Small intestine (tissue), 7 donors: ENCODE measurements at regions not wholly inside any gene's neighbourhood (a gene's known extent, or its start where the extent isn't known, plus 50 kb on each side); places are given as distances from the start of the nearest gene placed in this dataset.
"Not testable (repeated sequence)": the region's sequence is repeated elsewhere in the genome, so short reads cannot be mapped to it uniquely, and the experiment has no call there.

Source experiments
- DNase-seq, 2 donors: peaks; one replicate each; pipeline versions ENCODE4 v3.0.0 to v3.0.0-alpha.2; 2013
- FAIRE-seq: peaks from 2 replicates; lab custom pipeline; 2012; peaks lifted over from hg19 to GRCh38; lab: Jason Lieb, UNC
- H3K27ac ChIP-seq, 3 donors: one replicate each; pipeline ENCODE4 v1.5.1; 2013; ENCODE audit warnings: low read length in 2 of 3, mild to moderate bottlenecking in 2 of 3, control low read depth in 1 of 3, inconsistent platforms in 1 of 3, low read depth in 1 of 3, moderate library complexity in 1 of 3
- H3K27me3 ChIP-seq, 3 donors: one replicate each; pipeline ENCODE4 v1.6.1; 2013; ENCODE audit warnings: low read length in 3 of 3, inconsistent platforms in 1 of 3; ENCODE audit not compliant: control insufficient read depth in 3 of 3, insufficient read depth in 3 of 3
- H3K36me3 ChIP-seq, 3 donors: one replicate each; pipeline ENCODE4 v1.6.1; 2013; ENCODE audit warnings: low read length in 3 of 3, inconsistent platforms in 1 of 3, low read depth in 1 of 3, mild to moderate bottlenecking in 1 of 3, moderate library complexity in 1 of 3; ENCODE audit not compliant: control insufficient read depth in 3 of 3, insufficient read depth in 2 of 3
- H3K4me1 ChIP-seq, 3 donors: one replicate each; pipeline ENCODE4 v1.6.1; 2013; ENCODE audit warnings: low read length in 2 of 3, inconsistent platforms in 1 of 3, low read depth in 1 of 3, mild to moderate bottlenecking in 1 of 3, moderate library complexity in 1 of 3; ENCODE audit not compliant: control insufficient read depth in 3 of 3, insufficient read depth in 2 of 3
- H3K4me3 ChIP-seq, 3 donors: one replicate each; pipeline ENCODE4 v1.5.1; 2013; ENCODE audit warnings: low read length in 3 of 3, control low read depth in 1 of 3, inconsistent platforms in 1 of 3, low read depth in 1 of 3, mild to moderate bottlenecking in 1 of 3, moderate library complexity in 1 of 3
- H3K9me3 ChIP-seq, 2 donors: one replicate each; pipeline ENCODE4 v1.6.1; 2013; ENCODE audit warnings: low read depth in 1 of 2, low read length in 1 of 2; ENCODE audit not compliant: control insufficient read depth in 2 of 2, insufficient read depth in 1 of 2
- WGBS, 3 donors: extraction: QIAGEN DNeasy Blood & Tissue Kit; methylation state at CpG; one replicate each; pipeline ENCODE4 v1.1.7; 2013; 5-methylcytosine and 5-hydroxymethylcytosine counted together
- donor health status: healthy with polysubstance abuse.
- donor health status: control.
- donor health status: control.
- donor health status: Bipolar disorder and iron deficiency.
- donor health status: healthy.

GRCh38 chr15:70512772-70513362 lies 250.5 kb downstream of the UACA start:
- H3K9me3 ChIP-seq = peaks cover 0 to 14% of the 10 kb centered on the region in 2 donors
- WGBS, 3 donors = 79 to 84% (median 81%) methylated on average over 8 of the region's 8 CpGs
- no peak overlapping the region for H3K4me3 ChIP-seq
- peaks cover 0 to 5% (median 0%) of the 10 kb centered on the region in 3 donors for H3K4me1 ChIP-seq
- DNase-seq (peak in 1 of 2 donors; percentile 47), FAIRE-seq (no peak)
- no peak overlapping the region for H3K27ac ChIP-seq
- no peaks in the 10 kb centered on the region for H3K36me3 ChIP-seq
- no peaks in the 10 kb centered on the region for H3K27me3 ChIP-seq

DNA sequence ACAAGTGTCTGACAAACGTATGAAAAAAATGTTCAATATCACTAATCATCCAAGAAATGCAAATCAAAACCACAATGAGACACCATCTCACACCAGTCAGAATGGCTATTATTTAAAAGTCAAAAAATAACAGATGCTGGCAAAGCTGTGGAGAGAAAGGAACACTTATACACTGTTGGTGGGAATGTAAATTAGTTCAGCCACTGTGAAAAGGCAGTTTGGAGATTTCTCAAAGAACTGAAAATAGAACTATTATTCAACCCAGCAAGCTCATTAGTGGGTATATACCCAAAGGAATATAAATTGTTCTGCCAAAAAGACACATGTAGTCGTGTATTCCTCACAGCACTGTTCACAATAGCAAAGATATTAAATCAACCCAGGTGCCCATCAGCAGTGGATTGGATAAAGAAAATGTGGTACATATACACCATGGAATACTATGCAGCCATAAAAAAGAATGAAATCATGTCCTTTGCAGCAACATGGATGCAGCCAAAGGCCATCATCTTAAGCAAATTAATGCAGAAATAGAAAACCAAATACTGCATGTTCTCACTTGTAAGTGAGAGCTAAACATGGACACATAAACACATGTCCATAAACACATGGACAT lies 251.3 kb downstream of the UACA start:
- not testable (repeated sequence) for FAIRE-seq, H3K36me3 ChIP-seq, H3K4me3 ChIP-seq, H3K4me1 ChIP-seq, H3K27ac ChIP-seq, DNase-seq, H3K27me3 ChIP-seq
- H3K9me3 ChIP-seq = peaks cover 0 to 15% of the 10 kb centered on the region in 2 donors
- WGBS, 3 donors = 69 to 84% (median 75%) methylated on average over 2 of the region's 2 CpGs

GRCh38 chr15:70510433-70510832 lies 252.9 kb downstream of the UACA start:
- H3K4me1 ChIP-seq = peaks cover 0 to 5% (median 2%) of the 10 kb centered on the region in 3 donors
- DNase-seq (no peak), FAIRE-seq (no peak)
- H3K27me3 ChIP-seq = no peaks in the 10 kb centered on the region
- WGBS, 3 donors = 92 to 99% (median 98%) methylated on average over 2 of the region's 2 CpGs
- H3K36me3 ChIP-seq = no peaks in the 10 kb centered on the region
- H3K4me3 ChIP-seq = no peak overlapping the region
- peaks cover 0 to 19% of the 10 kb centered on the region in 2 donors for H3K9me3 ChIP-seq
- no peak overlapping the region for H3K27ac ChIP-seq

DNA sequence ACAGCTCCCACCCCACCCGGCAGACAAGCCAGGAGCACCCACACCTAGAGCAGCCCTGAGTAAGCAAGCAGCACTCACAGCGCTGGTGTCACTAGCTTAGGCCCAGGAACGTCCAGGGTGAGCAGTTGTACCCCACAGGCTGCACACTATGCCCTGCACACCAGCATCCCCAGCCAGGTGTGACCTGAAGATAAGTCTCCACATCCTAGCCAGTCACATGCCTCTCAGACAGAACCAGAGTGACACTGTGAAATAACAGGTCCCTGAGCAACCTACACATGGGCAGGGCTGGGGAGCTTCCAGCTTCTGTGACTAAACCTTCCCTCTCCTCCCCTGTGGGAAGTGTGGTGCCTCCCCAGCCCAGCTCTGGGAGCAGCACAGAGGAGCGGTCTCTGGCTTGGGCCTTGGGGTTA lies 253.6 kb downstream of the UACA start:
- Histone ChIP-seq H3K4me1 (peaks cover 0 to 5% (median 4%) of the 10 kb centered on the region in 3 donors), H3K27ac (peak overlapping the region in 1 of 3 donors; percentile 11), H3K4me3 (no peak overlapping the region), H3K36me3 (no peaks in the 10 kb centered on the region), H3K9me3 (peaks cover 0 to 19% of the 10 kb centered on the region in 2 donors), H3K27me3 (no peaks in the 10 kb centered on the region)
- 91 to 96% (median 93%) methylated on average over 4 of the region's 4 CpGs for WGBS, 3 donors
- DNase-seq = no peak
- FAIRE-seq = no peak

DNA sequence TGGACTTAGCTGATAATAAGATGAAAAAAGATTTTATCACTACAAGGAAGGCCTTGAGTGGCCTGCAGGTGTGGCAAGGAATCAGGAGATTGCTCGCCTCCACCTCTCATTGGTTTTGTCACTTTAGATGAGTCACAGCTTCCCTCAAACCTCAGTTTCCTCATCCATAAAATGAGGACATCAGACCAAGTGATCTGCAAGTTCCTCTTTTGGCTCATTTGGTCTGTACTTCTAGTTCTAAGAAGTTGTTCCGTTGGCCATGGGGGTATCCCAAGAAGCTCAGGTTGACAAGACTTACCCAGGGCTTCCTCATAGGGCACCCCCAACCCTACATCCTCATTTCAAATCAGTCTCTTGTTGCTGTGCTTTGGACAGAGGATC lies 254.1 kb downstream of the UACA start:
- Histone ChIP-seq H3K27me3 (no peaks in the 10 kb centered on the region), H3K27ac (peak overlapping the region in 1 of 3 donors; percentile 11), H3K36me3 (no peaks in the 10 kb centered on the region), H3K4me3 (no peak overlapping the region), H3K9me3 (peaks cover 0 to 19% of the 10 kb centered on the region in 2 donors), H3K4me1 (peaks cover 0 to 8% (median 4%) of the 10 kb centered on the region in 3 donors)
- DNase-seq (peak in 1 of 2 donors; percentile 21), FAIRE-seq (no peak)
- 51 to 68% (median 63%) methylated on average over 2 of the region's 2 CpGs for whole genome bisulfite sequencing, 3 donors

DNA sequence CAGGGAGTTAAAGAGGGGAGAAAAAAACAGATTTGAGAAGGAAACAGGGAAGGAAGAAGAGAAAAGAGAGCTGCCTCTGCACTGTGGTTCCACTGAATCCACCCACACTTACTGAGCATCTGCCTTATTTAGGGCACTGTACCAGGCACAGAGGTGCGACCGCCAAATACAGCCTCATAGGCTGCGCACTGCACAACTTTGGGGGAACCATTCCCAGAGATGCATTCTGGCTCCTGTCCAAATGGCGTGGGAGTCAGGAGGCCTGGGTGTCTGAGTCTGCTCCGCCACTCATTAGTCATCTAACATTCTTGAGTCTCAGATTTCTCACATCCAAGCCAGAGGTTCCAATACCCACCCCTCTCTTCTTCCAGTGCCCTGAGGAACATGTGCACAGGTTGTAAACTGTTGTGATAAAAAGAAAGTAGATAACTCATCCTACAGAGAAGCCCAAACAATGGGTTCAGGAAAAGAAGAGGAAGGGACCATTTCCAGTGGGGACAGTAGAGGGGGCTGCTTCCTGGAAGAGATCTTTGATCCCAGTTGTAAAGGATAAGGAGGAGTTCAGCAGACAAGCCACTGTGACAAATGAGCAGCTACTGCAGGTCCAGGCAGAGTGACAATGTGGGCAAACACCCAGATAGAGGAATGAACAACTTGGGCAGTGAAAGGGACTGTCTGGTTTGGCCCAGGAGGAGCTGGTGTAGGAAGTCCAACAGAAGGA lies 254.6 kb downstream of the UACA start:
- Histone ChIP-seq H3K4me1 (peaks cover 0 to 12% (median 5%) of the 10 kb centered on the region in 3 donors), H3K27me3 (no peaks in the 10 kb centered on the region), H3K4me3 (no peak overlapping the region), H3K27ac (peak overlapping the region in 1 of 3 donors; percentile 3), H3K9me3 (peaks cover 0 to 19% of the 10 kb centered on the region in 2 donors), H3K36me3 (no peaks in the 10 kb centered on the region)
- DNase-seq (no peak), FAIRE-seq (no peak)
- WGBS, 3 donors = 62 to 66% (median 65%) methylated on average over 5 of the region's 5 CpGs

GRCh38 chr15:70507772-70508371 lies 255.5 kb downstream of the UACA start:
- no peak overlapping the region for H3K4me3 ChIP-seq
- no peaks in the 10 kb centered on the region for H3K27me3 ChIP-seq
- no peaks in the 10 kb centered on the region for H3K36me3 ChIP-seq
- peaks cover 0 to 19% of the 10 kb centered on the region in 2 donors for H3K9me3 ChIP-seq
- DNase-seq (peak; percentile 29 to 37), FAIRE-seq (no peak)
- 49 to 100% (median 58%) methylated on average over 1 of the region's 1 CpG for WGBS, 3 donors
- peaks cover 0 to 14% (median 9%) of the 10 kb centered on the region in 3 donors for H3K4me1 ChIP-seq
- H3K27ac ChIP-seq = no peak overlapping the region
